GM23338 (cell line): ENCODE measurements at regions not wholly inside any gene's neighbourhood (a gene's known extent, or its start where the extent isn't known, plus 50 kb on each side); places are given as distances from the start of the nearest gene placed in this dataset.

ENCODE experiments used
- ATAC-seq: fragments of 200-7000 bp; cut with Tn5 transposase; 3 replicates; pipeline ENCODE4 v1.9.1; 2020
- DNase-seq: peaks from one replicate; pipeline ENCODE4 v3.0.0-alpha.2; 2015; ENCODE audit warnings: low spot score
- H2AFZ ChIP-seq: fragments of 200-600 bp; sonication (generic); 2 replicates; pipeline ENCODE4 v1.8.0; 2016; ENCODE audit warnings: antibody characterized with exemption, mild to moderate bottlenecking, moderate library complexity
- H3F3A ChIP-seq: fragments of 200-600 bp; sonication (generic); replicated peaks from 2 replicates; pipeline ENCODE4 v1.8.0; 2017; ENCODE audit warnings: antibody characterized with exemption, mixed run types, low read depth
- H3K27ac ChIP-seq: fragments of 200-600 bp; sonication (generic); 2 replicates; pipeline ENCODE4 v1.6.1; 2016; ENCODE audit warnings: low read depth
- H3K27me3 ChIP-seq: fragments of 200-600 bp; sonication (generic); 2 replicates; pipeline ENCODE4 v1.8.0; 2016; ENCODE audit warnings: mild to moderate bottlenecking, mixed run types, moderate library complexity; ENCODE audit not compliant: insufficient read depth
- H3K36me3 ChIP-seq: fragments of 200-600 bp; sonication (generic); 2 replicates; pipeline ENCODE4 v1.8.0; 2016; ENCODE audit warnings: mild to moderate bottlenecking; ENCODE audit not compliant: insufficient read depth
- H3K4me1 ChIP-seq: fragments of 200-600 bp; sonication (generic); 2 replicates; pipeline ENCODE4 v1.8.0; 2016; ENCODE audit warnings: mild to moderate bottlenecking, moderate library complexity; ENCODE audit not compliant: insufficient read depth
- H3K4me2 ChIP-seq: fragments of 200-600 bp; sonication (generic); 2 replicates; pipeline ENCODE4 v1.7.1; 2017; ENCODE audit warnings: mixed run types
- H3K4me3 ChIP-seq: fragments of 200-600 bp; sonication (generic); 2 replicates; pipeline ENCODE4 v1.6.1; 2016; ENCODE audit warnings: mixed run types
- H3K79me2 ChIP-seq: fragments of 200-600 bp; sonication (generic); replicated peaks from 2 replicates; pipeline ENCODE4 v1.8.0; 2017; ENCODE audit warnings: mild to moderate bottlenecking; ENCODE audit not compliant: insufficient read depth
- H3K9me2 ChIP-seq: fragments of 200-600 bp; sonication (generic); 2 replicates; pipeline ENCODE4 v1.8.0; 2017; ENCODE audit not compliant: insufficient read depth
- H4K20me1 ChIP-seq: fragments of 200-600 bp; sonication (generic); replicated peaks from 2 replicates; pipeline ENCODE4 v1.8.0; 2017; ENCODE audit warnings: mild to moderate bottlenecking; ENCODE audit not compliant: insufficient read depth
- H3K27ac Mint-ChIP-seq: 2 replicates; pipeline ENCODE4 v1.8.0; 2020; ENCODE audit warnings: inconsistent platforms, mild to moderate bottlenecking, moderate library complexity, mixed read lengths
- H3K27me3 Mint-ChIP-seq: 3 replicates; pipeline ENCODE4 v1.8.0; 2022; ENCODE audit warnings: low read depth, mild to moderate bottlenecking, moderate library complexity, mixed read lengths, inconsistent platforms; ENCODE audit not compliant: insufficient read depth, poor library complexity
- H3K36me3 Mint-ChIP-seq: 3 replicates; pipeline ENCODE4 v1.8.0; 2021; ENCODE audit warnings: low read depth, mild to moderate bottlenecking, inconsistent platforms, moderate library complexity, mixed read lengths
- H3K4me1 Mint-ChIP-seq: 3 replicates; pipeline ENCODE4 v1.8.0; 2020; ENCODE audit warnings: mild to moderate bottlenecking, inconsistent platforms, mixed read lengths
- H3K4me3 Mint-ChIP-seq: 3 replicates; pipeline ENCODE4 v1.8.0; 2021; ENCODE audit warnings: moderate library complexity, mild to moderate bottlenecking, inconsistent platforms, mixed read lengths
- H3K9me3 Mint-ChIP-seq: 3 replicates; pipeline ENCODE4 v1.8.0; 2020; ENCODE audit warnings: moderate library complexity, mild to moderate bottlenecking, inconsistent platforms, mixed read lengths
- CREB1 ChIP-seq: fragments of 250-450 bp; sonication (Bioruptor Pico); IDR thresholded peaks from 2 replicates; pipeline ENCODE4 v1.5.0; 2020; ENCODE audit warnings: low read depth, mild to moderate bottlenecking, moderate library complexity
- EZH2 ChIP-seq: fragments of 200-600 bp; sonication (generic); IDR thresholded peaks from one replicate; pipeline ENCODE4 v1.8.0; 2017; ENCODE audit warnings: antibody characterized with exemption, mild to moderate bottlenecking, low read depth; ENCODE audit not compliant: unreplicated experiment
- EZH2phosphoT487 ChIP-seq: fragments of 200-600 bp; sonication (generic); IDR thresholded peaks from one replicate; pipeline ENCODE4 v1.8.1; 2018; ENCODE audit warnings: antibody characterized with exemption; ENCODE audit not compliant: unreplicated experiment
- JUNB ChIP-seq: IDR thresholded peaks from one replicate; pipeline ENCODE4 v1.6.1; 2016; ENCODE audit warnings: antibody characterized with exemption; ENCODE audit not compliant: unreplicated experiment
- NANOG ChIP-seq: IDR thresholded peaks from 2 replicates; pipeline ENCODE4 v1.6.1; 2016; ENCODE audit warnings: antibody characterized with exemption, borderline replicate concordance
- POLR2AphosphoS5 ChIP-seq: IDR thresholded peaks from 2 replicates; pipeline ENCODE4 v1.6.1; 2016; ENCODE audit warnings: antibody characterized with exemption, low read depth
- STAT1 ChIP-seq: IDR thresholded peaks from one replicate; pipeline ENCODE4 v1.6.1; 2016; ENCODE audit warnings: antibody characterized with exemption; ENCODE audit not compliant: unreplicated experiment
- ZNF114 ChIP-seq: fragments of 250-450 bp; sonication (Bioruptor Pico); IDR thresholded peaks from 2 replicates; pipeline ENCODE4 v1.5.0; 2020; ENCODE audit warnings: mild to moderate bottlenecking, moderate library complexity
- ZNF331 ChIP-seq: fragments of 250-450 bp; sonication (Bioruptor Pico); IDR thresholded peaks from 2 replicates; pipeline ENCODE4 v1.5.0; 2020; ENCODE audit warnings: low read depth, mild to moderate bottlenecking, moderate library complexity
- TF ChIP-seq, protein P1 (sequence below): fragments of 250-450 bp; sonication (Bioruptor Pico); IDR thresholded peaks from 2 replicates; pipeline ENCODE4 v1.5.0; 2020; ENCODE audit warnings: mild to moderate bottlenecking, moderate library complexity
- TF ChIP-seq, protein P2 (sequence below), 2 experiments: fragments of 200-600 bp in 1 of 2; sonication (generic) in 1 of 2; conservative IDR thresholded peaks; 2 replicates each; pipeline versions ENCODE4 v1.5.1 to v1.6.1; 2016 to 2017; ENCODE audit warnings: antibody characterized with exemption in 2 of 2, low read depth in 2 of 2, mild to moderate bottlenecking in 2 of 2, moderate library complexity in 1 of 2
- TF ChIP-seq, protein P3 (sequence below): IDR thresholded peaks from 2 replicates; pipeline ENCODE4 v1.6.1; 2016; ENCODE audit warnings: antibody characterized with exemption
- TF ChIP-seq, protein P4 (sequence below): IDR thresholded peaks from one replicate; pipeline ENCODE4 v1.6.1; 2018; ENCODE audit warnings: antibody characterized with exemption; ENCODE audit not compliant: unreplicated experiment

DNA sequence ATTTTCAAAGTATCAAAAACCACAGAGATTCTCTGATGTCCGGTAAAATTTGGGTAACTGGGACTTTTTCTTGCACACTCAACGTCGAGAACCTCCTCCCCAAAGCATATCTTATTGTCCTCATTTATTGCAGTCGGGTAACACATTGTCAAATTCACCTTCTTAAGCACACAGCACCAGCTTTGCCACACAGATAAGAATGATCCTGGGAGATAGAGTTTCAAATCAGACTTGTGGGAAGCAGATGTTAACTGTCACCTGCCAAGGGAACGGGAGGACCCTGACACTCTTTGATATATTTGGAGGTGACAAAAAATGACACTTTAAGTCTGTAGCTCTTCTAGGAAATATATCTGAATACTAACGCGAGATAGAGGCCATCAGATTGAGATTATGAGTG lies 282.1 kb upstream of the BMP2 start:
- Mint-ChIP-seq H3K9me3 (no peaks in the 10 kb centered on the region), H3K4me1 (no peaks in the 10 kb centered on the region), H3K27ac (no peak overlapping the region), H3K27me3 (no peaks in the 10 kb centered on the region), H3K36me3 (no peaks in the 10 kb centered on the region), H3K4me3 (no peak overlapping the region)
- no peak for DNase-seq
- Histone ChIP-seq H3K4me3 (no peak overlapping the region), H3K79me2 (no peaks in the 10 kb centered on the region), H3K4me1 (no peaks in the 10 kb centered on the region), H3K27ac (no peak overlapping the region), H2AFZ (no peak overlapping the region), H3F3A (no peaks in the 10 kb centered on the region), H3K9me2 (peaks cover under 1% of the 10 kb centered on the region; the same call in 1 of the 2 replicates), H3K4me2 (no peak overlapping the region), H3K36me3 (no peaks in the 10 kb centered on the region), H4K20me1 (no peaks in the 10 kb centered on the region), H3K27me3 (no peaks in the 10 kb centered on the region)
- TF ChIP-seq ZNF331 (CRISPR knock-in tag), result no peak
- TF ChIP-seq, protein P1, sequence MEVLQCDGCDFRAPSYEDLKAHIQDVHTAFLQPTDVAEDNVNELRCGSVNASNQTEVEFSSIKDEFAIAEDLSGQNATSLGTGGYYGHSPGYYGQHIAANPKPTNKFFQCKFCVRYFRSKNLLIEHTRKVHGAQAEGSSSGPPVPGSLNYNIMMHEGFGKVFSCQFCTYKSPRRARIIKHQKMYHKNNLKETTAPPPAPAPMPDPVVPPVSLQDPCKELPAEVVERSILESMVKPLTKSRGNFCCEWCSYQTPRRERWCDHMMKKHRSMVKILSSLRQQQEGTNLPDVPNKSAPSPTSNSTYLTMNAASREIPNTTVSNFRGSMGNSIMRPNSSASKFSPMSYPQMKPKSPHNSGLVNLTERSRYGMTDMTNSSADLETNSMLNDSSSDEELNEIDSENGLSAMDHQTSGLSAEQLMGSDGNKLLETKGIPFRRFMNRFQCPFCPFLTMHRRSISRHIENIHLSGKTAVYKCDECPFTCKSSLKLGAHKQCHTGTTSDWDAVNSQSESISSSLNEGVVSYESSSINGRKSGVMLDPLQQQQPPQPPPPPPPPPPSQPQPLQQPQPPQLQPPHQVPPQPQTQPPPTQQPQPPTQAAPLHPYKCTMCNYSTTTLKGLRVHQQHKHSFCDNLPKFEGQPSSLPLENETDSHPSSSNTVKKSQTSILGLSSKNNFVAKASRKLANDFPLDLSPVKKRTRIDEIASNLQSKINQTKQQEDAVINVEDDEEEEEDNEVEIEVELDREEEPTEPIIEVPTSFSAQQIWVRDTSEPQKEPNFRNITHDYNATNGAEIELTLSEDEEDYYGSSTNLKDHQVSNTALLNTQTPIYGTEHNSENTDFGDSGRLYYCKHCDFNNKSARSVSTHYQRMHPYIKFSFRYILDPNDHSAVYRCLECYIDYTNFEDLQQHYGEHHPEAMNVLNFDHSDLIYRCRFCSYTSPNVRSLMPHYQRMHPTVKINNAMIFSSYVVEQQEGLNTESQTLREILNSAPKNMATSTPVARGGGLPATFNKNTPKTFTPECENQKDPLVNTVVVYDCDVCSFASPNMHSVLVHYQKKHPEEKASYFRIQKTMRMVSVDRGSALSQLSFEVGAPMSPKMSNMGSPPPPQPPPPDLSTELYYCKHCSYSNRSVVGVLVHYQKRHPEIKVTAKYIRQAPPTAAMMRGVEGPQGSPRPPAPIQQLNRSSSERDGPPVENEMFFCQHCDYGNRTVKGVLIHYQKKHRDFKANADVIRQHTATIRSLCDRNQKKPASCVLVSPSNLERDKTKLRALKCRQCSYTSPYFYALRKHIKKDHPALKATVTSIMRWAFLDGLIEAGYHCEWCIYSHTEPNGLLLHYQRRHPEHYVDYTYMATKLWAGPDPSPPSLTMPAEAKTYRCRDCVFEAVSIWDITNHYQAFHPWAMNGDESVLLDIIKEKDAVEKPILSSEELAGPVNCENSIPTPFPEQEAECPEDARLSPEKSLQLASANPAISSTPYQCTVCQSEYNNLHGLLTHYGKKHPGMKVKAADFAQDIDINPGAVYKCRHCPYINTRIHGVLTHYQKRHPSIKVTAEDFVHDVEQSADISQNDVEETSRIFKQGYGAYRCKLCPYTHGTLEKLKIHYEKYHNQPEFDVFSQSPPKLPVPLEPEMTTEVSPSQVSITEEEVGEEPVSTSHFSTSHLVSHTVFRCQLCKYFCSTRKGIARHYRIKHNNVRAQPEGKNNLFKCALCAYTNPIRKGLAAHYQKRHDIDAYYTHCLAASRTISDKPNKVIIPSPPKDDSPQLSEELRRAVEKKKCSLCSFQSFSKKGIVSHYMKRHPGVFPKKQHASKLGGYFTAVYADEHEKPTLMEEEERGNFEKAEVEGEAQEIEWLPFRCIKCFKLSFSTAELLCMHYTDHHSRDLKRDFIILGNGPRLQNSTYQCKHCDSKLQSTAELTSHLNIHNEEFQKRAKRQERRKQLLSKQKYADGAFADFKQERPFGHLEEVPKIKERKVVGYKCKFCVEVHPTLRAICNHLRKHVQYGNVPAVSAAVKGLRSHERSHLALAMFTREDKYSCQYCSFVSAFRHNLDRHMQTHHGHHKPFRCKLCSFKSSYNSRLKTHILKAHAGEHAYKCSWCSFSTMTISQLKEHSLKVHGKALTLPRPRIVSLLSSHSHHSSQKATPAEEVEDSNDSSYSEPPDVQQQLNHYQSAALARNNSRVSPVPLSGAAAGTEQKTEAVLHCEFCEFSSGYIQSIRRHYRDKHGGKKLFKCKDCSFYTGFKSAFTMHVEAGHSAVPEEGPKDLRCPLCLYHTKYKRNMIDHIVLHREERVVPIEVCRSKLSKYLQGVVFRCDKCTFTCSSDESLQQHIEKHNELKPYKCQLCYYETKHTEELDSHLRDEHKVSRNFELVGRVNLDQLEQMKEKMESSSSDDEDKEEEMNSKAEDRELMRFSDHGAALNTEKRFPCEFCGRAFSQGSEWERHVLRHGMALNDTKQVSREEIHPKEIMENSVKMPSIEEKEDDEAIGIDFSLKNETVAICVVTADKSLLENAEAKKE, result no peak
- TF ChIP-seq, protein P2, sequence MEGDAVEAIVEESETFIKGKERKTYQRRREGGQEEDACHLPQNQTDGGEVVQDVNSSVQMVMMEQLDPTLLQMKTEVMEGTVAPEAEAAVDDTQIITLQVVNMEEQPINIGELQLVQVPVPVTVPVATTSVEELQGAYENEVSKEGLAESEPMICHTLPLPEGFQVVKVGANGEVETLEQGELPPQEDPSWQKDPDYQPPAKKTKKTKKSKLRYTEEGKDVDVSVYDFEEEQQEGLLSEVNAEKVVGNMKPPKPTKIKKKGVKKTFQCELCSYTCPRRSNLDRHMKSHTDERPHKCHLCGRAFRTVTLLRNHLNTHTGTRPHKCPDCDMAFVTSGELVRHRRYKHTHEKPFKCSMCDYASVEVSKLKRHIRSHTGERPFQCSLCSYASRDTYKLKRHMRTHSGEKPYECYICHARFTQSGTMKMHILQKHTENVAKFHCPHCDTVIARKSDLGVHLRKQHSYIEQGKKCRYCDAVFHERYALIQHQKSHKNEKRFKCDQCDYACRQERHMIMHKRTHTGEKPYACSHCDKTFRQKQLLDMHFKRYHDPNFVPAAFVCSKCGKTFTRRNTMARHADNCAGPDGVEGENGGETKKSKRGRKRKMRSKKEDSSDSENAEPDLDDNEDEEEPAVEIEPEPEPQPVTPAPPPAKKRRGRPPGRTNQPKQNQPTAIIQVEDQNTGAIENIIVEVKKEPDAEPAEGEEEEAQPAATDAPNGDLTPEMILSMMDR (conservative IDR thresholded peaks at IDR 0.05; ENCODE audit: low read depth in 2 of 2), result no peak
- no peak for TF ChIP-seq EZH2
- TF ChIP-seq, protein P3, sequence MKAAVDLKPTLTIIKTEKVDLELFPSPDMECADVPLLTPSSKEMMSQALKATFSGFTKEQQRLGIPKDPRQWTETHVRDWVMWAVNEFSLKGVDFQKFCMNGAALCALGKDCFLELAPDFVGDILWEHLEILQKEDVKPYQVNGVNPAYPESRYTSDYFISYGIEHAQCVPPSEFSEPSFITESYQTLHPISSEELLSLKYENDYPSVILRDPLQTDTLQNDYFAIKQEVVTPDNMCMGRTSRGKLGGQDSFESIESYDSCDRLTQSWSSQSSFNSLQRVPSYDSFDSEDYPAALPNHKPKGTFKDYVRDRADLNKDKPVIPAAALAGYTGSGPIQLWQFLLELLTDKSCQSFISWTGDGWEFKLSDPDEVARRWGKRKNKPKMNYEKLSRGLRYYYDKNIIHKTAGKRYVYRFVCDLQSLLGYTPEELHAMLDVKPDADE, result no peak
- no peak for TF ChIP-seq JUNB
- no peak for TF ChIP-seq POLR2AphosphoS5
- TF ChIP-seq STAT1, result no peak
- TF ChIP-seq EZH2phosphoT487, result no peak
- TF ChIP-seq, protein P4, sequence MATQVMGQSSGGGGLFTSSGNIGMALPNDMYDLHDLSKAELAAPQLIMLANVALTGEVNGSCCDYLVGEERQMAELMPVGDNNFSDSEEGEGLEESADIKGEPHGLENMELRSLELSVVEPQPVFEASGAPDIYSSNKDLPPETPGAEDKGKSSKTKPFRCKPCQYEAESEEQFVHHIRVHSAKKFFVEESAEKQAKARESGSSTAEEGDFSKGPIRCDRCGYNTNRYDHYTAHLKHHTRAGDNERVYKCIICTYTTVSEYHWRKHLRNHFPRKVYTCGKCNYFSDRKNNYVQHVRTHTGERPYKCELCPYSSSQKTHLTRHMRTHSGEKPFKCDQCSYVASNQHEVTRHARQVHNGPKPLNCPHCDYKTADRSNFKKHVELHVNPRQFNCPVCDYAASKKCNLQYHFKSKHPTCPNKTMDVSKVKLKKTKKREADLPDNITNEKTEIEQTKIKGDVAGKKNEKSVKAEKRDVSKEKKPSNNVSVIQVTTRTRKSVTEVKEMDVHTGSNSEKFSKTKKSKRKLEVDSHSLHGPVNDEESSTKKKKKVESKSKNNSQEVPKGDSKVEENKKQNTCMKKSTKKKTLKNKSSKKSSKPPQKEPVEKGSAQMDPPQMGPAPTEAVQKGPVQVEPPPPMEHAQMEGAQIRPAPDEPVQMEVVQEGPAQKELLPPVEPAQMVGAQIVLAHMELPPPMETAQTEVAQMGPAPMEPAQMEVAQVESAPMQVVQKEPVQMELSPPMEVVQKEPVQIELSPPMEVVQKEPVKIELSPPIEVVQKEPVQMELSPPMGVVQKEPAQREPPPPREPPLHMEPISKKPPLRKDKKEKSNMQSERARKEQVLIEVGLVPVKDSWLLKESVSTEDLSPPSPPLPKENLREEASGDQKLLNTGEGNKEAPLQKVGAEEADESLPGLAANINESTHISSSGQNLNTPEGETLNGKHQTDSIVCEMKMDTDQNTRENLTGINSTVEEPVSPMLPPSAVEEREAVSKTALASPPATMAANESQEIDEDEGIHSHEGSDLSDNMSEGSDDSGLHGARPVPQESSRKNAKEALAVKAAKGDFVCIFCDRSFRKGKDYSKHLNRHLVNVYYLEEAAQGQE, result no peak
- no peak for TF ChIP-seq CREB1 (CRISPR knock-in tag)
- TF ChIP-seq NANOG, result no peak
- no peak for TF ChIP-seq ZNF114
- ATAC-seq, result no peak
